ENCODE measurements at regions not wholly inside any gene's neighbourhood (a gene's known extent, or its start where the extent isn't known, plus 50 kb on each side); places are given as distances from the start of the nearest gene placed in this dataset.
"Not testable (repeated sequence)": the region's sequence is repeated elsewhere in the genome, so short reads cannot be mapped to it uniquely, and the experiment has no call there.

GRCh38 chr6:15132167-15132566 lies 113.7 kb upstream of the JARID2 start:
- DNase-seq, result no peak
- ATAC-seq, result no peak
- intact Hi-C loops (cut with DNase I), result no loop called here

- ATAC-seq, result peak in 1 of 2 donors; percentile 63
- DNase-seq, result no peak
- intact Hi-C loops (cut with DNase I), result no loop called here
These were observed 112.8 kb upstream of the JARID2 start for GRCh38 chr6:15132854-15133670.

GRCh38 chr6:15137086-15137485 lies 108.8 kb upstream of the JARID2 start:
- no peak for ATAC-seq
- intact Hi-C loops (cut with DNase I), result no loop called here
- DNase-seq, result no peak

- no peak for DNase-seq
- ATAC-seq, result no peak
- intact Hi-C loops (cut with DNase I), result no loop called here
These were observed 102.8 kb upstream of the JARID2 start for GRCh38 chr6:15143086-15143485.

- DNase-seq (no peak), ATAC-seq (no peak)
- intact Hi-C loops (cut with DNase I), result no loop called here
These were observed 102.3 kb upstream of the JARID2 start for GRCh38 chr6:15143540-15143939.

- intact Hi-C loops (cut with DNase I), result no loop called here
- ATAC-seq (no peak), DNase-seq (no peak)
These were observed 100.0 kb upstream of the JARID2 start for GRCh38 chr6:15145821-15146220.

GRCh38 chr6:15147827-15148226 lies 98.0 kb upstream of the JARID2 start:
- DNase-seq (no peak), ATAC-seq (no peak)
- intact Hi-C loops (cut with DNase I), result no loop called here

GRCh38 chr6:15148356-15148946 lies 97.4 kb upstream of the JARID2 start:
- DNase-seq (no peak), ATAC-seq (no peak)
- intact Hi-C loops (cut with DNase I), result no loop called here

- DNase-seq, result no peak
- ATAC-seq, result no peak
- intact Hi-C loops (cut with DNase I), result no loop called here
These were observed 95.7 kb upstream of the JARID2 start for GRCh38 chr6:15150207-15150606.

GRCh38 chr6:15152700-15153099 lies 93.2 kb upstream of the JARID2 start:
- intact Hi-C loops (cut with DNase I), result no loop called here

GRCh38 chr6:15153191-15153590 lies 92.7 kb upstream of the JARID2 start:
- DNase-seq (no peak), ATAC-seq (no peak)
- intact Hi-C loops (cut with DNase I), result no loop called here

More at GRCh38 chr6:15152700-15153099, 93.2 kb upstream of the JARID2 start:
- DNase-seq, result no peak
- ATAC-seq, result no peak

GRCh38 chr6:15157479-15157878 lies 88.4 kb upstream of the JARID2 start:
- DNase-seq (no peak), ATAC-seq (no peak)
- intact Hi-C loops (cut with DNase I), result no loop called here

GRCh38 chr6:15158821-15159619 lies 86.8 kb upstream of the JARID2 start:
- intact Hi-C loops (cut with DNase I), result no loop called here
- DNase-seq (no peak), ATAC-seq (no peak)

- DNase-seq (no peak), ATAC-seq (no peak)
- intact Hi-C loops (cut with DNase I), result no loop called here
These were observed 85.1 kb upstream of the JARID2 start for GRCh38 chr6:15160812-15161211.

- DNase-seq; ATAC-seq; intact Hi-C loops (cut with DNase I): not testable (repeated sequence)
These were observed 81.0 kb upstream of the JARID2 start for GRCh38 chr6:15164855-15165254.

- DNase-seq, result no peak
- intact Hi-C loops (cut with DNase I), result no loop called here
- no peak for ATAC-seq
These were observed 79.7 kb upstream of the JARID2 start for GRCh38 chr6:15166121-15166520.

- intact Hi-C loops (cut with DNase I), result no loop called here
- DNase-seq, result no peak
- no peak for ATAC-seq
These were observed 75.7 kb upstream of the JARID2 start for GRCh38 chr6:15170126-15170525.

- no peak for DNase-seq
- no peak for ATAC-seq
- intact Hi-C loops (cut with DNase I), result no loop called here
These were observed 74.8 kb upstream of the JARID2 start for GRCh38 chr6:15171026-15171425.

GRCh38 chr6:15176816-15177370 lies 69.0 kb upstream of the JARID2 start:
- ATAC-seq (no peak), DNase-seq (no peak)
- intact Hi-C loops (cut with DNase I), result no loop called here

- no peak for DNase-seq
- ATAC-seq, result no peak
- intact Hi-C loops (cut with DNase I), result no loop called here
These were observed 61.9 kb upstream of the JARID2 start for GRCh38 chr6:15183979-15184378.
